K562 (cell line): ENCODE measurements at regions not wholly inside any gene's neighbourhood (a gene's known extent, or its start where the extent isn't known, plus 50 kb on each side); places are given as distances from the start of the nearest gene placed in this dataset.

Experiments used
- CHD2 ChIP-seq: IDR thresholded peaks from 2 replicates; pipeline ENCODE4 v1.6.1; 2011; ENCODE audit warnings: low read depth, low read length
- HDAC2 ChIP-seq: fragments of 450-650 bp; IDR thresholded peaks from 2 replicates; pipeline ENCODE4 v1.6.1; 2016; ENCODE audit warnings: mild to moderate bottlenecking
- JUND ChIP-seq, 2 experiments: IDR thresholded peaks; 2 replicates in 1 of 2; 3 replicates in 1 of 2; pipeline ENCODE4 v1.6.1; 2011; ENCODE audit warnings: borderline replicate concordance in 2 of 2, low read depth in 2 of 2, low read length in 2 of 2, improper control_type of control experiment in 1 of 2, missing biosample characterization in 1 of 2, missing genetic modification characterization in 1 of 2, missing genetic modification reagents in 1 of 2
- SMARCA4 ChIP-seq: fragments of 450-650 bp; IDR thresholded peaks from 2 replicates; pipeline ENCODE4 v1.6.1; 2016
- YY1 ChIP-seq, 3 experiments: IDR thresholded peaks; 2 replicates each; pipeline ENCODE4 v1.6.1; 2011; ENCODE audit warnings: low read length in 2 of 3, mild to moderate bottlenecking in 2 of 3, moderate library complexity in 2 of 3, borderline replicate concordance in 1 of 3, control low read depth in 1 of 3, low read depth in 1 of 3; ENCODE audit not compliant: insufficient read depth in 3 of 3, insufficient replicate concordance in 2 of 3, control insufficient read depth in 1 of 3, insufficient read length in 1 of 3; ENCODE audit errors: extremely low read depth in 1 of 3
- ZBTB1 ChIP-seq: sonication (generic); formaldehyde crosslinking; IDR thresholded peaks from 2 replicates; pipeline ENCODE4 v1.8.1; 2023; ENCODE audit warnings: missing genetic modification reagents, low read depth, mild to moderate bottlenecking, borderline replicate concordance

GRCh38 chr22:48755059-48755949 is 1072.4 kb downstream of the BRD1 start:
- TF ChIP-seq ZBTB1 (CRISPR knock-in tag) (no peak), HDAC2 (no peak), YY1 (IDR thresholded peaks at IDR 0.05; ENCODE audit: borderline replicate concordance in 1 of 3, control insufficient read depth in 1 of 3, extremely low read depth in 1 of 3, insufficient read depth in 3 of 3, insufficient read length in 1 of 3, insufficient replicate concordance in 2 of 3, low read depth in 1 of 3, low read length in 2 of 3) (no peak), CHD2 (no peak), JUND (IDR thresholded peaks at IDR 0.05; ENCODE audit: borderline replicate concordance, low read depth, low read length) (no peak), JUND (tag; IDR thresholded peaks at IDR 0.05; ENCODE audit: borderline replicate concordance, low read depth, low read length) (no peak), SMARCA4 (no peak)
